Peyer's patch (tissue), 4 donors: ENCODE measurements at regions not wholly inside any gene's neighbourhood (a gene's known extent, or its start where the extent isn't known, plus 50 kb on each side); places are given as distances from the start of the nearest gene placed in this dataset.
"Not testable (repeated sequence)": the region's sequence is repeated elsewhere in the genome, so short reads cannot be mapped to it uniquely, and the experiment has no call there.

Experiments
- DNase-seq, 3 donors: peaks; one replicate each; pipeline ENCODE4 v3.0.0-alpha.2; 2017 to 2019
- H3K27ac ChIP-seq, 4 donors: fragments of 200-600 bp; sonication (generic); one replicate each; pipeline ENCODE4 v1.5.1; 2016 to 2019
- H3K27me3 ChIP-seq, 2 donors: fragments of 200-600 bp; sonication (generic); one replicate each; pipeline ENCODE4 v1.5.1; 2019
- H3K36me3 ChIP-seq, 3 donors: fragments of 200-600 bp; sonication (generic); one replicate each; pipeline ENCODE4 v1.5.1; 2016 to 2019
- H3K4me1 ChIP-seq, 4 donors: fragments of 200-600 bp; sonication (generic); one replicate each; pipeline ENCODE4 v1.5.1; 2016 to 2019
- H3K4me3 ChIP-seq, 4 donors: fragments of 200-600 bp; sonication (generic); 1 replicate in 3 of 4; 2 replicates in 1 of 4; pipeline ENCODE4 v1.5.1; 2016 to 2019; ENCODE audit warnings: mild to moderate bottlenecking in 1 of 4
- H3K9me3 ChIP-seq, 4 donors: fragments of 200-600 bp; sonication (generic); one replicate each; pipeline ENCODE4 v1.5.1; 2016 to 2019; ENCODE audit warnings: mild to moderate bottlenecking in 1 of 4
- CTCF ChIP-seq, 6 experiments: fragments of 450-650 bp in 4 of 6; fragments of 200-600 bp in 2 of 6; sonication (generic) in 1 of 6; IDR thresholded peaks; one replicate each; pipeline ENCODE4 v1.5.1; 2017 to 2019; ENCODE audit warnings: antibody characterized with exemption in 6 of 6, mild to moderate bottlenecking in 3 of 6, moderate library complexity in 1 of 6
- POLR2A ChIP-seq, 2 donors: fragments of 450-650 bp; IDR thresholded peaks; one replicate each; pipeline ENCODE4 v1.5.1; 2017; ENCODE audit warnings: antibody characterized with exemption in 2 of 2, mild to moderate bottlenecking in 2 of 2, moderate library complexity in 2 of 2

DNA sequence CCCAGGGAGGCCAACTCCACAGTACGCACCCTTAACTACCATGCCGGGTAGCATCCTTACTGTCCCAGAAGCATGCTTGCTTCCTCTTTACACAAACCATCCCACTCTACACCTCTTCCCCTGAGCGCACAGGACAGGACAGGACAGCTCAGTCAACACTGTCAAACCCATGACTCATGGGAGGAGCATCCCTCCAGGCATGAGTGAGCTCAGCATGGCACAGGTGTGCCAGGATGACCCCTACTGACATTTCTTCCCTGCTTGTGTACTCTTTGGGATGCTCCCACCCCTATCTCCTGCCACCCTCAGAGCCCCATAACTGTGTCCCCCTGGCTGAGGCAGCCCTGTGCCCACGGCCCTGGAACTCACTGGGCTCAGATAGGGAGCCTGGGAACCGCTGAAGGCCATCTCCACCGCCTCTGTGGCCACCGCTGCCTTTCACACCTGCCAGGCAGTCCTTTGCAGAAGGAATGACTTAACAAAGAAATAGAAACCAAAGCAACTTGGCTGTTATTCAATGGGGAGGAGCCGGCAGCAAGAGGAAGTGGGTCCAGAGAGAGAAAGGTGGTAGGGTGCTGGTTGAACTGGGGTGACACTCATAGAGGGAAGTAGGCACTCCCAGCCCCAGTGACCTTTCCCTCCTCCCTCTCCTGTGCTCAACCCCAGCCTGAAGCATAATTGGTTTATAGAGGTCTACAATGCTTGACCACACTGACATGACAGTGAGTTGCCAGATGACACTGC lies 119.1 kb downstream of the CDRT15L2 start:
- H3K36me3 ChIP-seq, H3K27me3 ChIP-seq, H3K9me3 ChIP-seq, H3K4me1 ChIP-seq: not testable (repeated sequence)
- Histone ChIP-seq H3K27ac (peak overlapping the region in 3 of 4 donors; percentile 46 to 58 (median 55)), H3K4me3 (peak overlapping the region in 1 of 4 donors; percentile 8)
- peak in 2 of 3 donors; percentile 29 to 69 for DNase-seq

- H3K4me1 ChIP-seq, DNase-seq, H3K27ac ChIP-seq, H3K4me3 ChIP-seq, H3K9me3 ChIP-seq, H3K36me3 ChIP-seq, H3K27me3 ChIP-seq: not testable (repeated sequence)
These were observed 121.0 kb downstream of the CDRT15L2 start for GRCh38 chr17:20700528-20700927.

DNA sequence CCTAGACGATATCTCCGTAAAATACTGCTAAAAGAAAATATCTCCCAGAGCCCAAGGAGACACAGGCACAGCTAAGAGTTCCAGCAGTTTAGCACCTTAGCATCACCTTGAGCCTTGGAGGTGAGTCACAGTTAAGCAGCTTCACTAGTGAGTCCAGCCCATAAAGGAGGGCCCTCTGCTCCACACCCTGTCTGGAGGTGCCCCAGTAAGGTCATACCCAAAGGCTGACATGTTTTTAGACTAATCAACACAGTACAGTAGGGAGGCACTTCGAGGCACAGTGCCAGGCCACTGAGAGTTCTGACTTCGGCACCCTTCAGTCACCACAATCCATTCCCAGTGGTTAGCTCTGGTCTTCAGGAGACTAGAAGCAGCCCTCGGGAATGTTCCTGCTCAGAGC lies 121.8 kb downstream of the CDRT15L2 start:
- DNase-seq = not testable (repeated sequence)

GRCh38 chr17:20702692-20703091 lies 123.2 kb downstream of the CDRT15L2 start:
- no peaks in the 10 kb centered on the region for H3K9me3 ChIP-seq
- no peaks in the 10 kb centered on the region for H3K4me1 ChIP-seq
- no peak for TF ChIP-seq POLR2A (IDR thresholded peaks at IDR 0.05)
- TF ChIP-seq CTCF (IDR thresholded peaks at IDR 0.05) = no peak
- H3K27me3 ChIP-seq = no peaks in the 10 kb centered on the region
- no peak overlapping the region for H3K4me3 ChIP-seq
- no peak overlapping the region for H3K27ac ChIP-seq
- DNase-seq = no peak
- H3K36me3 ChIP-seq = no peaks in the 10 kb centered on the region

More for the DNA sequence above, 121.8 kb downstream of the CDRT15L2 start:
- not testable (repeated sequence) for H3K27me3 ChIP-seq, H3K9me3 ChIP-seq, H3K4me3 ChIP-seq, H3K27ac ChIP-seq, H3K36me3 ChIP-seq, H3K4me1 ChIP-seq

- Histone ChIP-seq H3K27ac (no peak overlapping the region), H3K36me3 (no peaks in the 10 kb centered on the region)
- no peak for TF ChIP-seq POLR2A (IDR thresholded peaks at IDR 0.05)
- TF ChIP-seq CTCF (IDR thresholded peaks at IDR 0.05) = no peak
These were observed 124.3 kb downstream of the CDRT15L2 start for GRCh38 chr17:20703781-20704180.

GRCh38 chr17:20705186-20705585 lies 125.7 kb downstream of the CDRT15L2 start:
- H3K4me3 ChIP-seq, H3K4me1 ChIP-seq, H3K9me3 ChIP-seq, H3K27ac ChIP-seq, H3K27me3 ChIP-seq, DNase-seq, H3K36me3 ChIP-seq: not testable (repeated sequence)

More at GRCh38 chr17:20703781-20704180, 124.3 kb downstream of the CDRT15L2 start:
- Histone ChIP-seq H3K4me3 (no peak overlapping the region), H3K9me3 (no peaks in the 10 kb centered on the region), H3K27me3 (no peaks in the 10 kb centered on the region), H3K4me1 (no peaks in the 10 kb centered on the region)
- DNase-seq = no peak

DNA sequence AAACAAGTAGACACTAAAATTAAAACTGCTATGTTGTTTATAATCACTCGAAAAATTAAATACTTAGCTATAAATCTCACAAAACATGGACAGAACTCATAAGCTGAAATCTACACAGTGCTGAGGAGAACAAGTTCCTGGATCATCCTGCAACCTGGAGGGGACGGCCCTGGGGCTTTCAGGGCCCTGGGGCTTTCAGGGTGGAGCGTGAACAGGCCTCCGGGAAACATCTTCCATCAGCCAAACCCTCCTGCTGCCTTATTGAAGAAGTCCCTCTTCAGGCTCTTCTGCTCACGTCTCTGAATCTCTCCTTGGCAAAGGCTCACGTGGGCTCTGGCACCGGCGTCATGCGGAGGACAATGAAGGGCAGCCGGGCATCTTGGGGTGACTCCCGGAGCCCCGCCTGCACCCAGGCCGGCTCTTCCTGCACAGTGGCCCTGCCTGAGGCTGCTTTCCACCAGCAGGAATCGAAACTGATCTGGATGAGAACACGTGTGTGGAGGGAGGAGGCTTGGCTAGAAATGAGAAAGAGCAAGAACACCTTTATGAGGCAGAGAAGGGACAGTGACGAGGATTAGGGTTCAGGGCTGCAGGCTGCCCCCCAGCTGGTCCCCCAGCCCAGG lies 127.3 kb downstream of the CDRT15L2 start:
- H3K9me3 ChIP-seq = no peaks in the 10 kb centered on the region
- peak in 2 of 3 donors; percentile 59 to 61 for DNase-seq
- no peaks in the 10 kb centered on the region for H3K36me3 ChIP-seq
- H3K4me1 ChIP-seq = no peaks in the 10 kb centered on the region
- H3K27ac ChIP-seq = no peak overlapping the region
- no peaks in the 10 kb centered on the region for H3K27me3 ChIP-seq
- no peak for TF ChIP-seq POLR2A (IDR thresholded peaks at IDR 0.05)
- no peak for TF ChIP-seq CTCF (IDR thresholded peaks at IDR 0.05)
- peak overlapping the region in 2 of 4 donors; percentile 27 to 28 for H3K4me3 ChIP-seq

- H3K4me3 ChIP-seq, H3K9me3 ChIP-seq, H3K4me1 ChIP-seq, H3K27me3 ChIP-seq, H3K36me3 ChIP-seq, DNase-seq, H3K27ac ChIP-seq: not testable (repeated sequence)
These were observed 129.3 kb downstream of the CDRT15L2 start for GRCh38 chr17:20708821-20709220.

GRCh38 chr17:20716481-20716880 lies 137.0 kb downstream of the CDRT15L2 start:
- not testable (repeated sequence) for H3K27ac ChIP-seq, DNase-seq, H3K27me3 ChIP-seq, H3K4me1 ChIP-seq, H3K9me3 ChIP-seq, H3K4me3 ChIP-seq, H3K36me3 ChIP-seq
